GM18498 (cell line): ENCODE measurements at regions not wholly inside any gene's neighbourhood (a gene's known extent, or its start where the extent isn't known, plus 50 kb on each side); places are given as distances from the start of the nearest gene placed in this dataset.

Source experiments
- ATAC-seq: cut with Tn5 transposase; IDR thresholded peaks from one replicate; pipeline ENCODE4 v1.9.1; 2021; ENCODE audit warnings: mild to moderate bottlenecking, moderate library complexity; ENCODE audit not compliant: unreplicated experiment

DNA sequence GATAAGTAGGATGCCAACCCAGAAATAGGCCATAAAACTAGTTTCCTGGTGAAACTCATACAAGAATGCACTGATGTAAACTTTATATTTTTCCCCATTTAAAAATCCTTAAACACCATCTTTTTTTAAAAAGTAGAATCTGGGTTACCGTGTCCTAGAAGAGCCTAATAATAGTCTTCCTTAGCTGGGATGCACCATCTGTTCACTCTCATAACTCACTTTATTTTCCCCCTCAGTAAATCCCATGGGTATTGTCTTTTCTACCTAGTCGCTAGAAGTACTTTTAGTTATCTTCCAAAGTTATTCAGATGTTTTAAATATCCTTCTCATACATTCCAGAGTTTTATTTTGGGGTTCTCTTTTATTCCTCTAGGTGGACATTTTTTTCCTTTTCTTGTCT lies 250.2 kb downstream of the PLA2G4A start:
- no peak for ATAC-seq

DNA sequence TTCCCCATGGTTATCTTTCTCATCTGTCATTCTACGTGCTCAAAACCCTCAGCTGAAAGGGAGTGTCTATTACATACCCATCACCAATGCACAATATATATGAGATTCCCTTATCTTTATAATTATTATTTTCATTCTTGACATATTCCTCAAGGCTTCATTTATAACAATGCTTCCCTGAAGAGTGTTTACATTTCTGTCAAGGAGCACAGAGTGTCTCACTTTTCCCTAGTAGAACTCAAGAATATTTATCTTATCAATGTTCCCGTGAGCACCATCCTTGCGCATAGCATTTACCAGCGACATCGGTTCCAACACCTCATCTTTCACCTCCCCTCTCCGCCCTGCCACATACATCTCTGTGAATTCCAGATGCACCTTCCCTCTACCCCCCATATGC lies 250.6 kb downstream of the PLA2G4A start:
- no peak for ATAC-seq

DNA sequence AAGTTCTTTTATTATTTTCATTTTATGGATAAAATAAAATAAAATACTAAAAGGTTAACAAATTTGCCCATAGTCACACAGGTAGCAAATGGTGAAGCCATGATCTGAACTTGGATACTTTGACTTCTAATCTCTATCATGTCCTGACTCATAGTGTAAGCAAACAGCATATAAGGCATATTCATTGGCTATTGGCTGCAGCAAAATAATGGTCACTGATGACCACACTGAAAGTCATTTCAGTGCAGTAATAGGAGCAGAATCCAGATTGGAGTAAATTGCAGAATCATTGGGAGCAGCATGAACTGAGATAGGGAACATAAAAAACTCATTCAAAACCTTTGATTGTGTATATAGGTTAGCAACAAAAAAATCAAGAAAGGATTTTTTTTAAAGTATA lies 262.9 kb downstream of the PLA2G4A start:
- ATAC-seq = no peak

DNA sequence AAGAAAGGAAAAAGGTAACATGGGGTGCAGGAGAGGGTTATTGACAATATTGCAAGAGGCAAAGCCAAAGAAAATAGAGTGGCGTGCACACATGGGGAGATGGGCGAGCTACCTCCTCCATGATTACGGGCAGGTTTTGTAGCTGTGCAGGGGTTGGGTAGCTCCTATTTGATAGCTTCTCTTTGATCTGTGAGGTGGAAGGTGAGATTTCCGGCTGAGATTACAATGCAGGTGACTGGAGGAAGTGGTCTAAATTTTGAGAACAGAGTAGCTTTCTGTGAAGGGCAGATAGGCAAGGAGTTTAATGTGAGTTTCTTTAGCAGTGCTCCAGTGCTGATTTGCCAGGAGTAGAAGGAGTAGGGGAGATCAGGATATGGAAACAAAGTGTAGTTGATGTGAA lies 263.4 kb downstream of the PLA2G4A start:
- ATAC-seq = no peak

DNA sequence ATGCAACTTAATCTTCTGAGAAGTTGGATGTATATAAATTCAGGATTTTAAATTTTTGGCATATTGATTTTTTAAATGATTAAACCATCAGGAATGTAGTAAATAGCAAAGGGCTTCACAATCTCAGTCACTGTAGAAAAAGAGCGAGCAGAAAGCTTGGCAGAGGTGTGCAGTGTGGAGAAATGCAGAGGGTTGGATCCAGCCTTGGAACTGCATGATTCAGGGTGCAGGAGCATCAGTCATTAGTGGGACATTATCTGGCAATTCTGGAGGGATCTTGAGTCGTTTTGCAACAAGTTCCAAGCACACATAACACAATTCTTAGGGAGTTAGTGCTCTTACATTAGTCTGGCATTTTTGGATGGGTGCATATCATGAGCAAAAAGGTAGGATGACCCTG lies 267.9 kb downstream of the PLA2G4A start:
- ATAC-seq = no peak

DNA sequence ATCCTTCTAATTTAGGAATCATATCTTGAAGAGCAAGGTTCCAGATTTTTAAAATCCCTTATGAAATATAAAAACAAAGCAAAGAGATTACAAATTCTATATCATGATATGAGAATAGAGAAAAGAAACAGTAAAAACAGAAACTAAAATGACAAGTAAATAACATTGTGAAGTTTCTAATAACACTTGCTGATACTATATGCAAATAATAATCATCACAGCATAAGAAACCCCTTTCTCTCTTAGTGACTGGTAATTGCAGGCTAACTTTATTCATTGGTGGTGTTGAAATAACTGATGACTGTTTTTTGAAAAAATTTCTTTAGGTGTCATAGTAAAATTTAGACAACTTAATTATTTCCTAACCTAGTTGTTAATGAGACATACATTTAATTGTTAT lies 281.6 kb downstream of the PLA2G4A start:
- peak; percentile 65 for ATAC-seq

DNA sequence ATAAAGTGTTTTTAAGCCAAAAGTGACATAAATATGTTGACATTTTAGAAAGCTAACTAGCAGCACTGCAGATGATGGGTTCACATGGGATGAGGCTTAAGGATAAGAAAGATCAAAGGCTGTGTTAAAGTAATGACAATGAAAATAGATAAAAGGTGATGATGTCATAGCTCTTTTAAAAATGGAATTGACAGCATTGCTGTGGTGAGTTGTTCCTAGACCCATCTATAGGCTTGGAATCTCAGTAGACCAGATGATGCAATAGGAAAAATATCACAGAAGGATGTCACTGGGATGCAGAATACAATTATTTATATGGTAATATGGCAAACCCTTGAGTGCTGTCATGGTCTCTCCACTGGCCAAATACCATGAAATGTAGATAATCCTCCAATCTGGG lies 286.0 kb downstream of the PLA2G4A start:
- ATAC-seq = no peak

DNA sequence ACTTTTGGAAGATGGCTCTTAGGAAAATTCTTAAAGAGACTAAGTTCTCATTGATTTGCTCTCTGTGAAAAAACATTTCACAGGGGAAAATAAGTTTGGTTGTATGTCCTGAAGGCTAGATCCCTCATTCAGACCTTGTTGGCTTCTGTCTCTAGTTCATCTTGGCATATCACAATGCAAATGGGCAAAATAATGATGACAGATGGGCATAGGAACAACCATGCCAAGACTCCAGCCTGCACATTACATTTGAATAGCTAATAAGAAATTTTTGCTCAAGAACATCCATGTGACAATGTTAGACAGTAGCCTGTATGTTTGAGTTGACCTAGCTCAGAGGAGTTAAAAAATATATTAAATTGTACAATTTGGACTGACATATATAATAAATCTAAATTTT lies 292.9 kb downstream of the PLA2G4A start:
- no peak for ATAC-seq

DNA sequence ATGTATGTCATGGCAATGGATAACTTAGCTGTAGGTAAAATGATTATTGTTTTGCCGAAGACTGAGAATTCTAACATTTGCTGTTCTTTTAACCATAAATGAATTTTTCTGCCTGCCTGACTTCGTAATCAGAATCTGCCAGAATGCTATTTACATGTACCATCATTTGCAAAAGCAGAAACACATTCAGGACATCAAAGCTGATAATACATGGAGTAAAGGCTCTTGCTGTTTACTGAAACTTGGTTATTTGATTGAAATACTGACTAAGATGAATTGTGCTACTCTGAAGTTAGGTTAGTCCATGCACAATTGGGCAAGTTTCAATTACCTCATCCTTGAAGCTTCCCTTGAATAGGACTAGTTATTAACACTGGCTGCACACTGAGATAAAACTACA lies 293.8 kb downstream of the PLA2G4A start:
- no peak for ATAC-seq

DNA sequence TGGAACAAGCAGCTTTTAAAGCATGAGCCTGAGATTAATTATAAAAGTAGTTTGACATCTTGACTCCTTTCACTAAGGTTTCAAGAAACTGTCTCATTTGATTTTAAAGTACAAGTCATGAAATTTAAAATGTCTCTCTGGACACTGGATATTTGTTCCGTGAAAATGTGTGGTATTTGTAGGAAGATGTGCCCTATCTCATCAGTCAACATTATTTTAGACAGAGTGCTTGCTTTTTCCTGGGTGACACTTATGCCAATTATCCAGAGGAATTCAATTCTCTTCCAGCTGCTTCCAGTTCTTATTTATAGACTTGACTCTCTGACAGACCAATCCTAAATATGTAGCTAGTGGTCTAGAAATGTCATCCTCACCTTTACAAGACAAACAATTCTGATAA lies 300.4 kb downstream of the PLA2G4A start:
- no peak for ATAC-seq

DNA sequence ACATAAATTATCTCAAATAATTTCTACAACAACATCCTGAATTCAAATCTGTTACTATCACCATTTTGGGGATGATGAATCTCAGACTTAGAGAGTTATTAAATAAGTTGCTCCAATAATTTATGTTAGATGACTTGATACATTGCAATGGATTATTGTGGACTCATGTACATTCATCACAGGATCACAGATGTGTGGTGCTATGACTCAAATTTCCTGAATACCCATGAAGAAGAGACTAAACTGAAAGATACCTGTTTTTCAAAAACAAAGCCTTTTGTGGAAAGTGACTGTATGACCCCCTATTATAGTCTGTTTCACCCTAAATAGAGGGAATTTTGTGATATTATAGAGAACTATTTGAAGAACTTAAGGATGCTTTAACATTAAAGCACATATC lies 315.0 kb downstream of the PLA2G4A start:
- no peak for ATAC-seq

DNA sequence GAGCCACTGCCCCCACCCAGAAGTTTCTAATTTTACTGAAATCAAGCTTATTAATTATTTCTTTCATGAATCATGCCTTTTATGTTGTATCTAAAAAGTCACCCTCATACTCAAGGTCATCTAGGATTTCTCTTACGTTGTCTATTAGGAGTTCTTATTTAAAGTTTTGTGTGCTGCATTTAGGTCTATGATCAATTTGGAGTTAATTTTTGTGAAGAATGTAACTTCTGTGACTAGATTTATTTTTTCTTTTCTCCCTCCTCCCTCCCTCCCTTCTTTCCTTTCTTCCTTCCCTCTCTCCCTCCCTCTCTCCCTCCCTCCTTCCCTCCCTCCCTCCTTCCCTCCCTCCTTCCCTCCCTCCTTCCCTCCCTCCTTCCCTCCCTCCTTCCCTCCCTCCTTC lies 317.6 kb downstream of the PLA2G4A start:
- no peak for ATAC-seq

DNA sequence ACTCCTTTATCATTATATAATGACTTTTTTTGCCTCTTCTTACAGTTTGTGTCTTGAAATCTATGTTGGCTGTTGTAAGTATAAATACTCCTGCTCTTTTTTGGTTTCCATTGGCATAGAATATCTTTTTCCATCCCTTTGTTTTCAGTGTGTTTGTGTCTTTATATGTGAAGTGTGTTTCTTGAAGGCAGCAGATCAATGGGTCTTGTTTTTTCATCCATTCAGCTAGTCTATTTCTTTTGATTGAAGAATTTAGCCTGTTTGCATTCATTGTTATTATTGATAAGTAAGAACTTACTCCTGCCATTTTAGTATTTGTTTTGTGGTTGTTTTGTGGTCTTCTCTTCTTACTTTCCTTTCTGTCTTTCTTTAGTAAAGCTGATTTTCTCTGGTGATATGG lies 322.8 kb downstream of the PLA2G4A start:
- no peak for ATAC-seq

DNA sequence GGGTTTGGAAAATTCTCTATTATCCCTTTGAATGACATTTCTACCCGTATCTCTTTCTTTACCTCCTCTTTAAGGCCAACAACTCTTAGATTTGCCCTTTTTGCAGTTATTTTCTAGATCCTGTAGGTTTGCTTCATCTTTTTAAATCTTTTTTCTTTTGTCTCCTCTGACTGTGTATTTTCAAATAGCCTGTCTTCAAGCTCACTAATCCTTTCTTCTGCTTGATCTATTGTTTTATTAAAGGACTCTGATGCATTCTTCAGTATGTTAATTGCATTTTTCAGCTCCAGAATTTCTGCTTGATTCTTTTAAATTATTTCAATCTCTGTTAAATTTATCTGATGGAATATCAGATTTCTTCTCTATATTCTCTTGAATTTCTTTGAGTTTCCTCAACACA lies 324.3 kb downstream of the PLA2G4A start:
- no peak for ATAC-seq

DNA sequence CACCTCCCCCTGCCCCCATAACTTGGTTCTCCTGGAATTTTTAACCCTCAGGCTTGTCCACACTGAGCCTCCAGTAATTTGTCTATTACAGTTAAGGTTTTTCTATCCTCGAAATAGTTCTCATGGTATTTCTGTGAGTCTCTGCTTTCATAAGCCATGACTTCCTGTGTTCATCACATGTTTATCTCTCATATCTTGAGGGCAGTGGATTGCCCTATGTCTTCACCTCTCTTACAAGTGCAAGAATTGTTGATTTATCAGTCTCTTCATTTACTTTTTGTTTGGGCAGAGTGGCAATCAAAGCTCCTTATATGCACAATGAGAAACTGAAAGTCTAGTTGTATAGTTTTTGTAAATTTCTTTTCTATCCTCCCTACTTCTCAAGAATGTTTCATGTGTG lies 328.4 kb downstream of the PLA2G4A start:
- no peak for ATAC-seq

DNA sequence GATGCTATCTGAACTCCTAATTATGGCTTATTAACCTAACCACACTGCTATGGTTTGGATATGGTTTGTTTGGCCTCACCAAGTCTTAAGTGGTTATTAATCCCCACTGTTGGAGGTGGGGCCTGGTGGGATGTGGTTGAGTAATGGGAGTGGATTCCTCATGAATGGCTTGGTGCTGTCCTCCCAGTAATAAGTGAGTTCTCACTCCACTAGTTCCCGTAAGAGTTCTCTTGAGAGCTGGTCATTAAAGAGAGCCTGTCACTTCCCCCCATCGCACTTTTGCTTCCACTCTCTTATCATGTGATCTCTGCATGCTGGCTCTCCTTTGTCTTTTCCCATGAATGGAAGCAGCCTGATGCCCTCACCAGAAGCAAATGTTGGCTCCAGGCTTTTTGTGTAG lies 328.8 kb downstream of the PLA2G4A start:
- no peak for ATAC-seq

DNA sequence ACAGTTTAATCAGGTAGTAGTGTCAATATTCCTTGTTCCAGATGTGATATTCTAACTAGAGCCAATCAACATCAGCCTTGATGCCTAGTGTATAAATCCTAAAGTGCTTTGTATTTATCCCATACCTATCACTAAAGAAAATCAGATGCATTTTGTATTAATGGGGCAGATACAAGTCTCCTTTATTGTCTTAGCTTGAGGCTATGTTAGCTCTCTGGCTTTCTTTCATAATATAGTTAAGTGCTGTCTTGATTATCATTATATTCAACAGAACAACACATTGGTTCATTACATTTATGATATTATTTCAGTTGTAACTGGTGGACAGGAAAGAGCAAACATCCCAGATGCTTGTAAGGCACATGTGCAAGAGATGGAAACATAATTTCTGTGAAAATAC lies 338.8 kb downstream of the PLA2G4A start:
- ATAC-seq = no peak

DNA sequence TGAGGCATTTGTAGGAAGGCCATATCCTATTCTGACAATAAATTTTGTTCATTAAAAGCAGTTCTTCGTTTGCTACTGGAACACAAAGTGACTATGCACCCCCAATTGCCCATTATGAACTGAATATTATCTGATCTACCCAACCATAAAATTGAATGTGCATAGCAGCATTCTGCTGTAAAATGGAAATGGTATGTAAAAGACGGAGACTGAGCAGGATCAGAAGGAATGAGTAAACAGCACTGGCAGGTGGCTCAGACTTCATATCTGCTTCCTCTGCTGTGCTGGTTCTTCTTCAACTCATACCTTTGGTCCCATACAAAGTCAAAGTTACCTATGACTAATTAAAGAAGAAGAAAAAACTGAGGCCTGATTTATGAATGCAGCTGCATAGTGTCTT lies 339.5 kb downstream of the PLA2G4A start:
- ATAC-seq = no peak

DNA sequence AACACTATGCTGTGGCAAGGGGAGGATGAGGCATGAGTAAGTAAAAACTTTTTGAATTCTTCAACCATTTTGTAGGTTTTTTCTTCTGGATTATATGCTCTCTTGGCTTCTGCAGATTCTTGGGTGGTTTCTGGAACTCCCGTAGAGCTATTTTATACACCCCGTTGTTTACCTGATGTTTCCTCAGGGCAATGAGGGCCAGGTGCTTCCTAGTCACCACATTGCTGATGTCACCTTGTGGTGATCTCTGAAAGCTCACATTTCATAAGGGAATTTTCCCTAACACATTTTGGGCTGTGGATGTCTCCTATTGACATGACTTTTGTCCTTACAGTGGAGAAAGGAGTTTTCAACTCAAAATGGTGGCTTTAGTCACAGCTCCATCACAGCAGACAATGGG lies 356.6 kb downstream of the PLA2G4A start:
- no peak for ATAC-seq

DNA sequence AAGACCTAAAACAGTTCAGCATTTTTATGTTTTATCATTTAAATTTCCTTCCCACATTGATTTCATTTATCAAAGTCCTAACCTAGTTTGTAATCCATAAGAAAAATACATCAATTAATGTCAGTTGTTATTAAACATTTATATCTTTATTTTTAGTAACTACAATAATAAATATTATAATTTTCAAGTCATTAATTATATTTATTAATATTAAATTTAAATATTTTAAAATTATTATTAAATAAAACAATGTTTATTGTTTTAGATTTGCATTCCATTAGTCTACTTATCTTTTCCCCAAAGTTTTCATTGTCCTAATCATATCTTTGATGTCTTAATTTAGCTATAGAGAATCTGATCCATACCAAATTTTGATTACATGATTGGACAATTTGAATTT lies 368.9 kb downstream of the PLA2G4A start:
- ATAC-seq = no peak

DNA sequence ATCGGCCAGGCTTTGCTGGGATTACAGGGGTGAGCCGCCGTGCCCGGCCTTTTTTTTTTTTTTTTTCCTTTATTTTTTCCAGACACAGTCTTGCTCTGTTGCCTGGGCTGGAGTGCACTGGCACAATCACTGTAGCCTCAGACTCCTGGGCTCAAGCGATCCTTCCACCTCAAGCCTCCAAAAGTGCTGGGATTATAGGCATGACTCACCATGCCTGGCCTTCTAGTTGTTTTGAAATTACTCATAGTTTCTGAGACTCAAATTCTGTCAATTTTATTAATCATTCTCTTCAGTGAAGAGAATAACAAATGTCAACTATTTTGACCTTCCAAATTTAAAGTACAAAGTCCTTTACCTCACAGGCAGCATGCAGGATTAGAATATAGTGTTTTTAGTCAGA lies 374.5 kb downstream of the PLA2G4A start:
- ATAC-seq = no peak

DNA sequence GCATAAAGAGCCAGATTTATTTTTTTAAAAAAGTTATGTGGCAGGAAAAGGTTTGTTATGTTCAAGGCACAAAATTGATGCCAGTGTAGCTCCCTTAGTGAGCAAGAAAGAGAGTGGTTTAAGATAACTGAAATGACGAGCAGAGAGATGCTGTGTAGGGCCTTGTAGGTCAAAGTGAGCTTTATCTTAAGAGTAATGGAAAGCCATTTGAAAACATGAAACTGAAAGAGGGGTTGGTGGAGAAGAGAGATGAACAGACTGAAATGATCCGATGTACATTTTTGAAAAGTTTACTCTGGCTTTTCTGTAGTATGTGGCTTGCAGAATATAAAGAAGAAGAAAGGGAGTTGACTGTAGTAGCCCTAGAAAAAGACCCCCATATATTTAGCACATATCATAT lies 383.6 kb downstream of the PLA2G4A start:
- ATAC-seq = no peak

DNA sequence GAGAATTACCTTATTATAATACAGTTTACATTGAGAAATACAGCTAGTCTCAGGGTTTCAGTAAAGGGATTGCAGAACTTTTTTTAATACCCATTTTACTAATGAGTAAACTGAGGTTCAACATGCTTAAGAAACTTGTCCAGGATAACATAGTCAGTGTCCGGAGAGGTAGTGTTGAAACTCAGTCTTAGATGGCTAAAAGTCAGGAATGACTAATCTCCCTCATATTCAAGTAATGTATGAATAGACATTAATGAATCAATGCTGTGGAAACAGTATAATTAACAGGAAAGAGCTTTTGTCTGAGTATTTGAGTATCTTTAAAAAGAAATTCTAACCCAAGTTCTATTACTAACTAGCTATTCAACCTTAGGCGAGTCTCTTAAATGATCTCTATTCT lies 397.6 kb downstream of the PLA2G4A start:
- no peak for ATAC-seq

DNA sequence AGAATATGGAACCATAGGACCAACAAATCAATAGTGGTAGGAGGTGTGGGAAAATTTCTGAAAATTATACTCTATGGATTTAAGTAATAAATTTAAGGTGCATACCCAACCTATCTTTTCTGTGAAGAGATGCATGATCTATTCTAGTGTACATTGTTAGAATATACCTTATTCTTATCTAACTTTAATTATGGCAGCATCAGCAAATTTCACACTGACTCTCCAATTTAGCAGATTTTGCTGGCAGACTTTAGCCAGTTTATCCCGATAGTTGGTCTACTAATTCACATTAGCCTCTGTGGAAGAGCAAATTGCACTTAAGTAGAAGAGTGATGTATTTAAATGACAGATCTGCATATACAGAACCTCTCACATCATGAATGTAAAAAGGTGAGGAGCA lies 400.0 kb downstream of the PLA2G4A start:
- ATAC-seq = no peak
